Fibroblast of mammary gland (primary cell): ENCODE measurements at regions not wholly inside any gene's neighbourhood (a gene's known extent, or its start where the extent isn't known, plus 50 kb on each side); places are given as distances from the start of the nearest gene placed in this dataset.
A peak's percentile ranks its signal among the peaks of the same experiment; 100 is the strongest.
"Not testable (repeated sequence)": the region's sequence is repeated elsewhere in the genome, so short reads cannot be mapped to it uniquely, and the experiment has no call there.

ENCODE experiments used
- DNase-seq: peaks from one replicate; pipeline ENCODE4 v3.0.0-alpha.2; 2010; ENCODE audit warnings: low read depth
- H3K4me3 ChIP-seq: 2 replicates; pipeline ENCODE4 v1.5.1; 2011; ENCODE audit warnings: low read depth, mild to moderate bottlenecking, low read length, moderate library complexity; ENCODE audit not compliant: control insufficient read depth
- TF ChIP-seq, protein P1 (sequence below): conservative IDR thresholded peaks from 2 replicates; pipeline ENCODE4 v1.5.1; 2011; ENCODE audit warnings: low read depth, low read length, inconsistent platforms; ENCODE audit not compliant: control insufficient read depth, insufficient read depth

DNA sequence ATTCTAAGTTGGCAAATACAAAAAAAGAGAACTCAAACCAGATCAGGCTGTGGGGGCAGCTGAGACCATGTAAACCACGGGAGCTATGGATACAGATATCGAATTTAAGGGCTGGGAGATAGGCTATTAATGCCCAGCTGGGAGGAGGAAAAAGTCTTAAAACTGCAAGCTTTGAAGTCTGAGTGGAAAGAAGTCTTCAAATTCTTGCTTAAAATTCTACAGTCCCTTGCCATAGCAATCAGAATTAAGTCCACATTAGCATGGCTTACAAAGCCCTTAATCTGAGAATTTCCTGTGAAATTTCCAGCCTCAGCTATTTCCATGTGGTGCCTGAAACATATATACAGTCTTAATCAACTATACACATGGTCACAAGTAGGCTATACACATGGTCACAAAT, 465.0 kb upstream of the HSF2 start:
- no peak overlapping the region for H3K4me3 ChIP-seq
- no peak for DNase-seq
- TF ChIP-seq, protein P1, sequence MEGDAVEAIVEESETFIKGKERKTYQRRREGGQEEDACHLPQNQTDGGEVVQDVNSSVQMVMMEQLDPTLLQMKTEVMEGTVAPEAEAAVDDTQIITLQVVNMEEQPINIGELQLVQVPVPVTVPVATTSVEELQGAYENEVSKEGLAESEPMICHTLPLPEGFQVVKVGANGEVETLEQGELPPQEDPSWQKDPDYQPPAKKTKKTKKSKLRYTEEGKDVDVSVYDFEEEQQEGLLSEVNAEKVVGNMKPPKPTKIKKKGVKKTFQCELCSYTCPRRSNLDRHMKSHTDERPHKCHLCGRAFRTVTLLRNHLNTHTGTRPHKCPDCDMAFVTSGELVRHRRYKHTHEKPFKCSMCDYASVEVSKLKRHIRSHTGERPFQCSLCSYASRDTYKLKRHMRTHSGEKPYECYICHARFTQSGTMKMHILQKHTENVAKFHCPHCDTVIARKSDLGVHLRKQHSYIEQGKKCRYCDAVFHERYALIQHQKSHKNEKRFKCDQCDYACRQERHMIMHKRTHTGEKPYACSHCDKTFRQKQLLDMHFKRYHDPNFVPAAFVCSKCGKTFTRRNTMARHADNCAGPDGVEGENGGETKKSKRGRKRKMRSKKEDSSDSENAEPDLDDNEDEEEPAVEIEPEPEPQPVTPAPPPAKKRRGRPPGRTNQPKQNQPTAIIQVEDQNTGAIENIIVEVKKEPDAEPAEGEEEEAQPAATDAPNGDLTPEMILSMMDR, result no peak

DNA sequence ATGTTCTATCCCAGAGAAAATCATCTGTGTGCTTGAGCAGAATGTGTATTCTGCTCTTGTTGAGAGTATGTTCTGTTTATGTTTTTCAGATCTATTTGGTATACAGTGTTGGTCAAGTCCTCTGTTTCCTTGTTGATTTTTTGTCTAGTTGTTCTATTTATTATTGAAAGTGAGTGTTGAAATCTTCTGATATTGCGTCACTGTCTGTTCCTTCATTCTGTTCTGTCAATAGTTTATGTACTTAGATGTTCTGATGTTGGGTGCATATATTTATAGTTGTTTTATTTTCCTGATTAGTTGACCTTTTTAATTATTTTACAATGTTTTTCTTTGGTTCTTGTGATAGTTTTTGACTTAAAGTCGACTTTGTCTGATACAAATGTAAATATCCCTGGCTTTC, 458.7 kb upstream of the HSF2 start:
- TF ChIP-seq, protein P1, result no peak
- H3K4me3 ChIP-seq, result no peak overlapping the region
- DNase-seq, result peak; percentile 26

DNA sequence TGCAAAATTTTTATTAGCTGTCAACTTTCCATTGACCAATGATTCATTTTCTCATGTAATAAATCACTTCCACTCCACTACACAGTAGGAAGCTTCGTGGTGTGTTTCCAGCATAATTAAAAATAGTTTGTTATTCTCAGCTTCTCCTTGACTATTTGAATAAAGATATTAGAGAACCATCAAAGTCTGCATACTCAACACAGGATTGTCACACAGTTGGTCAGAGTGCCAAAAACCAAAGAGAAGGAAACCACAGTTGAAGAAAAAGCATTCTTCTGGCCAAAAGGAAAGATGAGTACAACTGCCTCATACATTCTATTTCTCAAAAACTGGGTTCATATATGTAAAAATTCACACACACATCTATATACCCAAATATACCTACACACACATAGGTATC, 455.1 kb upstream of the HSF2 start:
- TF ChIP-seq, protein P1, result no peak
- H3K4me3 ChIP-seq, result no peak overlapping the region
- DNase-seq, result peak; percentile 28

DNA sequence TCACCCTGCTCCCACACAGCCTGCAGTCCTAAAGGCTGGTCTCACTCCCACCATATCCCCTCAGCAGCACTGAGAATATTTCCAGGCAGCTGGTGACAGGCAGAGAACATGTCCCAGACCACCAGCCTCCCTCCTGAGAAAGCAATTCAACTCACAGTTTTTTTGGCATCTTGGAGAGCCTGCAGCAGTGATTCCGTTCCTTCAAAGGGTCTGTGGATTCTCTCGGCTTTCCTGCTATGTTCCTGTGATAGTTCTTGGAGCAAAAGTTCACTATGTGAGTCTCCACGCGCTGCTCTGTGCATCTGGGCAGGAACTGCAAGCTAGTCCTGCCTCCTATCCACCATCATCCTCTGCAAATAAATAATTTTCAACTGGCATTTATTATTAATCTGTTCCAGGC, 448.3 kb upstream of the HSF2 start:
- H3K4me3 ChIP-seq, result no peak overlapping the region
- DNase-seq, result no peak
- TF ChIP-seq, protein P1, result no peak

DNA sequence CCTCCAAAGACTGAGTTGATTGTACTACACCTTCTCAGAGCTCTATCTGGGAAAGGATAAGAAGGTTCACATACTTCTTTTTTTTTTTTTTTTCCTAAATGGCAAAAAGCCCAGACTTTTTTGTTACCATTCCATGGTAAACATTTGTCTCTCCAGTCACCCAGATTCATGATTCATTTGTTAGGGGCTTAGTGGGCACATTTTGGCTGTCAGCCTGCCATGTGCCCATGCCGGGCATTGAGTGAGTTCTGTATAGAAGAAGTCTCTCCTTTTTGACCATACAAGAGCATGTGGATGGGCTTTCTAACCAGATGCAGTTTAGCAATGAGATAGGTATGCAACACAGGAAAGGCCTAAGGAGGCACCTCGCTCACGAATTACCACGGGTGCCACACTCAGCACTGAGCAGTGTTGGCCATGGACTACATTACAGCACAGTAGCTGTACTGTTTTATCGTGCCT, 447.5 kb upstream of the HSF2 start:
- TF ChIP-seq, protein P1, result no peak
- peak; percentile 58 for DNase-seq
- H3K4me3 ChIP-seq, result no peak overlapping the region

DNA sequence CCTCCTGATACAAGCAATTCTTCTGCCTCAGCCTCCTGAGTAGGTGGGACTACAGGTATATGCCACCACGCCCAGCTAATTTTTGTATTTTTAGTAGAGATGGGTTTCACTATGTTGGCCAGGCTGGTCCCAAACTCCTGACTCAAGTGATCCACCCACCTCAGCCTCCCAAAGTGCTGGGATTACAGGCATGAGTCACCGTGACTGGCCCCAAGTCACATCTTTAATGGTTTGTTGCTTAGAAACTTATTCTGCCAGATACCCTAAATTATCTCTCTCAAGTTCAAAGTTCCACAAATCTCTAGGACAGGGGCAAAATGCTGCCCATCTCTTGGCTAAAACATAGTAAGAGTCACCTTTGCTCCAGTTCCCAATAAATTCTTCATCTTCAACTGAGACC, 444.1 kb upstream of the HSF2 start:
- H3K4me3 ChIP-seq, result not testable (repeated sequence)
- DNase-seq, result peak; percentile 38

DNA sequence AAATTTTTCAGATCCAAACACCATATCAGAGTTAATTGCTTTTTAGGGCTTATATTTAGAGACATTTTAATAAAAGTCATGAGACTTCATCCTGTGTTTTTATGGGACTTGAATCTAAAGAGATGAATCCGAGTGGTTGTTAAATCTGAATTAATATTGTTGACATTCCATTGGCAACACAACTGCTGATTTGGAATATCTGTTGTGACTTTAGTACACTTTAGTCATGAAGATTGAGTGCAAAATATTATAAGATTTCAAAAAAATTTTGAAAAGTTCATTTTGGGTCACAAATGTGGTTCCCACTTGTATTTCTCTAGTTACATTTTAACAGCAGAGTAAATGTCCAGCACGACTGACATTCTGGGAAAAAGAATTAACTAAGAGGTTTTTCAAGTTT, 442.7 kb upstream of the HSF2 start:
- no peak overlapping the region for H3K4me3 ChIP-seq
- TF ChIP-seq, protein P1, result no peak
- no peak for DNase-seq
